Omental fat pad (tissue), 3 donors: ENCODE measurements at regions not wholly inside any gene's neighbourhood (a gene's known extent, or its start where the extent isn't known, plus 50 kb on each side); places are given as distances from the start of the nearest gene placed in this dataset.

ENCODE experiments used
- ATAC-seq: fragments of 150-250 bp; one replicate; pipeline ENCODE4 v1.9.1; 2016; ENCODE audit warnings: mild to moderate bottlenecking, moderate library complexity; ENCODE audit not compliant: low FRiP score
- DNase-seq: peaks from one replicate; pipeline ENCODE4 v3.0.0-alpha.2; 2019; ENCODE audit warnings: low spot score
- TF ChIP-seq, protein P1 (sequence below), 3 donors: fragments of 450-650 bp; IDR thresholded peaks; one replicate each; pipeline ENCODE4 v1.5.1; 2016 to 2017; ENCODE audit warnings: antibody characterized with exemption in 3 of 3, mild to moderate bottlenecking in 3 of 3, moderate library complexity in 2 of 3

DNA sequence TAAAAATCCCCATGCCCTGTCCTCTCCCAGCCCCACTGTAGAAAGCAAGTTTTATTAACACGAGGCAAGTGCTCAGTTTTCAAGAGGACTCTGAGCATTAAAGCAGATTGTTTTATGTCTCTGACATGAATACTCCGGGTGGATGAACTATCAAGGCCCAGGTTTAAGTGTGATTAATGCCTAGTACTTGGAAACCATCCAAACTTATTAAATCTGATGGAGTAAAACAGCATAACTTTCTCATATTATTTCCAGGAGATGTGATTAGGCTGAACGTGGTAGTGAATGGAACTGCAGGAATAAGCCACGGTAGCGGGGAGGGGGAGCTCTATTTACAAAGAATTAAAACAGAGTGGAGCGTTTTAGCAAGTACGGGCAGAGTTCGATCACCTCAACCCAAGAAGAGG is 144.2 kb upstream of the RNF32 start:
- no peak for DNase-seq
- ATAC-seq, result no peak
- TF ChIP-seq, protein P1, sequence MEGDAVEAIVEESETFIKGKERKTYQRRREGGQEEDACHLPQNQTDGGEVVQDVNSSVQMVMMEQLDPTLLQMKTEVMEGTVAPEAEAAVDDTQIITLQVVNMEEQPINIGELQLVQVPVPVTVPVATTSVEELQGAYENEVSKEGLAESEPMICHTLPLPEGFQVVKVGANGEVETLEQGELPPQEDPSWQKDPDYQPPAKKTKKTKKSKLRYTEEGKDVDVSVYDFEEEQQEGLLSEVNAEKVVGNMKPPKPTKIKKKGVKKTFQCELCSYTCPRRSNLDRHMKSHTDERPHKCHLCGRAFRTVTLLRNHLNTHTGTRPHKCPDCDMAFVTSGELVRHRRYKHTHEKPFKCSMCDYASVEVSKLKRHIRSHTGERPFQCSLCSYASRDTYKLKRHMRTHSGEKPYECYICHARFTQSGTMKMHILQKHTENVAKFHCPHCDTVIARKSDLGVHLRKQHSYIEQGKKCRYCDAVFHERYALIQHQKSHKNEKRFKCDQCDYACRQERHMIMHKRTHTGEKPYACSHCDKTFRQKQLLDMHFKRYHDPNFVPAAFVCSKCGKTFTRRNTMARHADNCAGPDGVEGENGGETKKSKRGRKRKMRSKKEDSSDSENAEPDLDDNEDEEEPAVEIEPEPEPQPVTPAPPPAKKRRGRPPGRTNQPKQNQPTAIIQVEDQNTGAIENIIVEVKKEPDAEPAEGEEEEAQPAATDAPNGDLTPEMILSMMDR (IDR thresholded peaks at IDR 0.05), result no peak

- no peak for ATAC-seq
- no peak for DNase-seq
- TF ChIP-seq, protein P1 (IDR thresholded peaks at IDR 0.05), result no peak
Observed at GRCh38 chr7:156494960-156495359, 145.6 kb upstream of the RNF32 start.

- DNase-seq, result no peak
- TF ChIP-seq, protein P1 (IDR thresholded peaks at IDR 0.05), result no peak
- no peak for ATAC-seq
Observed at GRCh38 chr7:156493942-156494341, 146.6 kb upstream of the RNF32 start.

GRCh38 chr7:156492170-156492569 is 148.4 kb upstream of the RNF32 start:
- TF ChIP-seq, protein P1 (IDR thresholded peaks at IDR 0.05), result no peak
- no peak for DNase-seq
- no peak for ATAC-seq

DNA sequence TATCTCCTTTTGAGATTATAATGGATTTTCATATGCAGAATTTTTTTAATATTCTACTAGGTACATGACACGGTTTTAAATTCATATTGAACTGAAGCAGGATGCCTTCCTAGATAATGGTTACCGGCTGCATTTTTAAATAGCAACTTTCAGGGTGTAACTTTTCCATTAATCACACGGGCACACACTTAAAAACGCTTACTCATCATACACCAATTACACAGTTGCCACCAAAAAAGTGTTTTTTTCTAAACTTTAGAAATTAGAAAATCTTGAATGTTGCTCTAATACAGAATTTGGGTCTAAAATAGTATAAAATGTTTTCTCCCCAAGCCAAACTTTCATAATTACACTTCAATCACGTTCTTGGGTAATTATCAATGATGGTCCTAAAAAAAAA is 149.1 kb upstream of the RNF32 start:
- TF ChIP-seq, protein P1 (IDR thresholded peaks at IDR 0.05), result no peak
- ATAC-seq (no peak), DNase-seq (no peak)

DNA sequence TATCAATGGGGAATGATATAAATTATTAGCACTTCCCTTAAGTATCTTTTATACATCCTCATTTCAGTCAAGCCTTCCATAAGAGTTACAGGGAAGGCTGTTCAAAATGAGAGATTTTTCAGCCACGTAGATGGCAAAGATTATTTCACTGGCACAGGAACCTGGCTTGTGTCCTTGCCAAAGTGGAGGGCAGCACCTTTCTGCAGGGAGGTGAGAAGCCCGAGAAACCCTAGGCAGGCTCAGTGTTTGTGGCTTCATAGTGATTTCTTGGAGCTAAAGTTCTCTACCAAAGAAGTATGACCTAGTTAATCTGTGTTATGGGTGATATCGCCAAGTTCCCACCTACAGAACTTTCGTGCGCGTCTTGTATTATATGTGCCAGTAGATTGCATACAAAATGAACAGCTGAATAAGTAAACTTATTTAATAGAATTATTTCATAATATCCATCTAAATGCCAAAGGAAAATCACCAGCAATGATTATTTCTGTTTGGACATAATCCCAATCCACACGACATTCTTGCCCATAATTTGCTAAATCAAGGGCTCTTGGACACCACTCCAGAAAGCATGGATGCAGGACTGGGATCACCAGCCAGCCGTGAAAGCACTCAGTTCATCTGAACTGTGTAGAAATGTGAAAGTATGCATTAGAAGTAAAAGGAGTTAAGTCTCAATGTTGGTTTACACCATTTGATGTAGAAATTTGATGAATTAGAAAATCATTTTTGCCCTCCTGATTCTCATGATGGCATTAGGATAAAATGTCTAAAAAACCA is 150.4 kb upstream of the RNF32 start:
- ATAC-seq, result no peak
- TF ChIP-seq, protein P1 (IDR thresholded peaks at IDR 0.05), result no peak

More for the DNA sequence above, 150.4 kb upstream of the RNF32 start:
- no peak for DNase-seq
